Mesenchymal stem cell (in vitro differentiated cells and primary cell): ENCODE measurements at regions not wholly inside any gene's neighbourhood (a gene's known extent, or its start where the extent isn't known, plus 50 kb on each side); places are given as distances from the start of the nearest gene placed in this dataset.
A peak's percentile ranks its signal among the peaks of the same experiment; 100 is the strongest.

Source experiments
- DNase-seq: peaks from one replicate; pipeline ENCODE4 v3.0.0-alpha.2; 2013
- H2AFZ ChIP-seq: one replicate; pipeline ENCODE4 v1.6.1; 2013; ENCODE audit warnings: low read depth, mild to moderate bottlenecking, control low read depth, inconsistent platforms, low read length, moderate library complexity
- H2AK5ac ChIP-seq: 2 replicates; pipeline ENCODE4 v1.6.1; 2013; ENCODE audit warnings: low read length, moderate library complexity, mild to moderate bottlenecking, inconsistent platforms; ENCODE audit not compliant: severe bottlenecking
- H2BK120ac ChIP-seq: one replicate; pipeline ENCODE4 v1.6.1; 2013; ENCODE audit warnings: low read depth, mild to moderate bottlenecking, inconsistent platforms, low read length, moderate library complexity
- H2BK12ac ChIP-seq, 2 experiments: one replicate each; pipeline ENCODE4 v1.6.1; 2013; ENCODE audit warnings: inconsistent platforms in 2 of 2, low read length in 2 of 2, mild to moderate bottlenecking in 2 of 2, moderate library complexity in 2 of 2, control low read depth in 1 of 2
- H2BK15ac ChIP-seq: one replicate; pipeline ENCODE4 v1.6.1; 2013; ENCODE audit warnings: mild to moderate bottlenecking, low read depth, inconsistent platforms; ENCODE audit not compliant: poor library complexity, severe bottlenecking
- H2BK5ac ChIP-seq: 2 replicates; pipeline ENCODE4 v1.6.1; 2013; ENCODE audit warnings: low read depth, mild to moderate bottlenecking, low read length, control low read depth, inconsistent platforms; ENCODE audit not compliant: poor library complexity, severe bottlenecking
- H3K14ac ChIP-seq, 2 experiments: one replicate each; pipeline ENCODE4 v1.6.1; 2013; ENCODE audit warnings: inconsistent platforms in 2 of 2, low read length in 2 of 2, control low read depth in 1 of 2, mild to moderate bottlenecking in 1 of 2, moderate library complexity in 1 of 2
- H3K18ac ChIP-seq, 2 experiments: one replicate each; pipeline ENCODE4 v1.6.1; 2013; ENCODE audit warnings: inconsistent platforms in 2 of 2, low read length in 2 of 2, control low read depth in 1 of 2, low read depth in 1 of 2, mild to moderate bottlenecking in 1 of 2
- H3K23ac ChIP-seq, 2 experiments: one replicate each; pipeline ENCODE4 v1.6.1; 2013; ENCODE audit warnings: inconsistent platforms in 2 of 2, low read length in 2 of 2, mild to moderate bottlenecking in 2 of 2, moderate library complexity in 2 of 2, control low read depth in 1 of 2
- H3K27ac ChIP-seq: 2 replicates; pipeline ENCODE4 v1.5.1; 2013; ENCODE audit warnings: mild to moderate bottlenecking, moderate library complexity, low read length, control low read depth, inconsistent platforms; ENCODE audit not compliant: poor library complexity, severe bottlenecking
- H3K27me3 ChIP-seq, 2 experiments: 2 replicates each; pipeline versions ENCODE4 v1.6.1 to v1.7.0; 2013; ENCODE audit warnings: low read length in 2 of 2, mild to moderate bottlenecking in 2 of 2, moderate library complexity in 2 of 2, control low read depth in 1 of 2, inconsistent platforms in 1 of 2; ENCODE audit not compliant: control insufficient read depth in 1 of 2, insufficient read depth in 1 of 2
- H3K36me3 ChIP-seq, 2 experiments: 2 replicates each; pipeline versions ENCODE4 v1.6.1 to v1.7.0; 2013; ENCODE audit warnings: low read length in 2 of 2, control low read depth in 1 of 2, inconsistent platforms in 1 of 2, low read depth in 1 of 2, mild to moderate bottlenecking in 1 of 2; ENCODE audit not compliant: insufficient read depth in 2 of 2, control insufficient read depth in 1 of 2
- H3K4ac ChIP-seq, 2 experiments: one replicate each; pipeline ENCODE4 v1.6.1; 2013; ENCODE audit warnings: inconsistent platforms in 2 of 2, low read length in 2 of 2, mild to moderate bottlenecking in 2 of 2, moderate library complexity in 2 of 2, control low read depth in 1 of 2, low read depth in 1 of 2
- H3K4me1 ChIP-seq: 2 replicates; pipeline ENCODE4 v1.6.1; 2013; ENCODE audit warnings: low read depth, low read length, control low read depth; ENCODE audit not compliant: control insufficient read depth, insufficient read depth
- H3K4me2 ChIP-seq: 2 replicates; pipeline ENCODE4 v1.6.1; 2013; ENCODE audit warnings: low read length, mild to moderate bottlenecking, inconsistent platforms; ENCODE audit not compliant: poor library complexity, severe bottlenecking
- H3K4me3 ChIP-seq, 2 experiments: 2 replicates each; pipeline versions ENCODE4 v1.5.1 to v1.7.0; 2013; ENCODE audit warnings: low read length in 2 of 2, mild to moderate bottlenecking in 2 of 2, control low read depth in 1 of 2, low read depth in 1 of 2; ENCODE audit not compliant: insufficient read depth in 1 of 2
- H3K79me1 ChIP-seq: replicated peaks from 2 replicates; pipeline ENCODE4 v1.6.1; 2013; ENCODE audit warnings: mild to moderate bottlenecking, control low read depth, low read length, inconsistent platforms; ENCODE audit not compliant: poor library complexity, severe bottlenecking
- H3K9ac ChIP-seq: 2 replicates; pipeline ENCODE4 v1.7.0; 2013; ENCODE audit warnings: mild to moderate bottlenecking, low read length, moderate library complexity
- H3K9me3 ChIP-seq: 2 replicates; pipeline ENCODE4 v1.7.0; 2013; ENCODE audit warnings: mild to moderate bottlenecking, low read length; ENCODE audit not compliant: control insufficient read depth
- H4K8ac ChIP-seq: one replicate; pipeline ENCODE4 v1.6.1; 2013; ENCODE audit warnings: inconsistent platforms, mild to moderate bottlenecking, low read length, moderate library complexity
- H4K91ac ChIP-seq: one replicate; pipeline ENCODE4 v1.6.1; 2013; ENCODE audit warnings: mild to moderate bottlenecking, low read length, inconsistent platforms
- WGBS: methylation state at CpG from one replicate; pipeline ENCODE4 v1.1.7; 2013; ENCODE audit warnings: mixed read lengths; 5-methylcytosine and 5-hydroxymethylcytosine counted together

DNA sequence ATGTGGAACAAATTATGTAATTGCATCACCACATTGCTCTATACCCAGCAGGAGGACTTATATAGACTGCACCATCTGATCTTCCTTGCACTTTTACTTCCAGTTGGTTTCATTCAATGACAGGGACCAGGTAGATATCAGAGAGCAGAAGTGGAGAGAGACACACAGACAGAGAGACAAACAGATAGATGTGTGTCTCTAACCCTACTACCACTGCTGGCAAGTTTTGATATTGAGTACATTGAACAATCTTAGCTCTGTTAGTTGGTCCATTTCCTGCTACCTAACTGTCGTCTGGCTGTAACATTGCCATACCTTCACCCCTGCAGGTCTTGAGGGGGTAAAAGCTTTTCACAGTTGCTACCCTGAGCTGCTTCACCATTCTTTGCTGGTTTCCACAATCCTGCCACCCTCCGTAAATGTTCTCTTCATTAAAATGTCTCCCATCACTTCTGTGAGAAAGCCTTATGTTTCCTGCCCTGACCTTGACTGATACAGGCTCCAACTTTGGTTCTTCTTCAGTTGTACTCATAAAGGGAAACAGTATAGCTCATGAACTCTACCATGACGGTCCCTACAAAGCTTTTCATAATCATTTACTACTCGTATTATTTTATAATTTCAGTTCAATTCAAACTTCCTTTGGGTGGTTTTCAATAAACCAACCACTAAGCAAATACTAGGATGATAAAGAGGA is 62.3 kb upstream of the ITGA4 start:
- peak overlapping the region in 1 of 2 experiments; percentile 79 for H3K14ac ChIP-seq
- DNase-seq: no peak
- no peak overlapping the region for H3K27ac ChIP-seq
- no peak overlapping the region for H2BK5ac ChIP-seq
- H3K23ac ChIP-seq: no peak overlapping the region
- no peaks in the 10 kb centered on the region for H3K9me3 ChIP-seq
- no peak overlapping the region for H2AK5ac ChIP-seq
- H4K8ac ChIP-seq: peak overlapping the region; percentile 59
- H3K18ac ChIP-seq: peak overlapping the region in 1 of 2 experiments; percentile 62
- no peaks in the 10 kb centered on the region for H3K27me3 ChIP-seq
- peaks cover 1% of the 10 kb centered on the region for H3K4me1 ChIP-seq
- H3K4me3 ChIP-seq: no peak overlapping the region
- peak overlapping the region; percentile 54 for H2BK120ac ChIP-seq
- H3K36me3 ChIP-seq: no peaks in the 10 kb centered on the region
- H3K9ac ChIP-seq: no peak overlapping the region
- no peak overlapping the region for H2BK15ac ChIP-seq
- H3K4me2 ChIP-seq: no peak overlapping the region
- no peaks in the 10 kb centered on the region for H3K79me1 ChIP-seq
- H3K4ac ChIP-seq: peak overlapping the region; percentile 57 to 69
- peak overlapping the region; percentile 43 for H4K91ac ChIP-seq
- H2AFZ ChIP-seq: no peak overlapping the region
- 76% methylated on average over 4 of the region's 4 CpGs for WGBS
- H2BK12ac ChIP-seq: peak overlapping the region; percentile 76 to 94

DNA sequence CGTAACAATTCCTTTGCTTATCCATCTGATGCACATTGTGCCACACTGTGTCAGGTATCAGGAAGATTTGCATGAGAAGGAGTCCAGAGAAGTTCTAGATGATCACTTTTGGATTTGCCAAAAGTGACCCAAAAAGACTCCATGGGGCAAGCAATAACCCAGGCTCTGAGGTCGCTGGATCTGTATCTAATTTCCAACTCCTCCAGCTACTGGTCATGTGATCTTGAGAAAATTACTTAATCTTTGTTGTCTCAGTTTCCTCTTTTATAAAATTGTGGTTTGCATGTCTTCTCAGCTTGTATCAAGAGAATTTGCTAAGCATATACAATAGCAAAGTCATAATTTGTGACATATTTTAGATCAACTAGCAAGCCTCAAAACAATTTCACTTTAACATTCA is 61.3 kb upstream of the ITGA4 start:
- Histone ChIP-seq H3K9ac (no peak overlapping the region), H2BK5ac (no peak overlapping the region), H2AFZ (no peak overlapping the region), H3K4me3 (no peak overlapping the region), H3K18ac (no peak overlapping the region), H3K9me3 (no peaks in the 10 kb centered on the region), H2BK15ac (no peak overlapping the region), H3K79me1 (no peaks in the 10 kb centered on the region), H3K23ac (no peak overlapping the region), H3K4ac (no peak overlapping the region), H2BK120ac (no peak overlapping the region), H3K4me1 (peaks cover 1% of the 10 kb centered on the region), H3K27ac (no peak overlapping the region), H3K14ac (no peak overlapping the region), H2BK12ac (no peak overlapping the region), H4K8ac (no peak overlapping the region), H4K91ac (no peak overlapping the region), H2AK5ac (no peak overlapping the region), H3K36me3 (no peaks in the 10 kb centered on the region), H3K4me2 (no peak overlapping the region), H3K27me3 (no peaks in the 10 kb centered on the region)
- no peak for DNase-seq
- 100% methylated on average over 2 of the region's 2 CpGs for WGBS

GRCh38 chr2:181396256-181397123 is 60.7 kb upstream of the ITGA4 start:
- Histone ChIP-seq H3K9ac (no peak overlapping the region), H2BK12ac (no peak overlapping the region), H3K4me2 (no peak overlapping the region), H3K4me3 (no peak overlapping the region), H2AK5ac (no peak overlapping the region), H3K14ac (no peak overlapping the region), H2BK120ac (no peak overlapping the region), H2BK5ac (no peak overlapping the region), H3K79me1 (no peaks in the 10 kb centered on the region), H3K18ac (no peak overlapping the region), H3K27ac (no peak overlapping the region), H4K91ac (no peak overlapping the region), H3K23ac (no peak overlapping the region), H3K4ac (no peak overlapping the region), H3K36me3 (no peaks in the 10 kb centered on the region), H3K9me3 (no peaks in the 10 kb centered on the region), H3K27me3 (no peaks in the 10 kb centered on the region), H4K8ac (no peak overlapping the region), H2AFZ (no peak overlapping the region), H3K4me1 (peaks cover 1% of the 10 kb centered on the region), H2BK15ac (no peak overlapping the region)
- 100% methylated on average over 1 of the region's 6 CpGs for WGBS
- peak; percentile 55 for DNase-seq

DNA sequence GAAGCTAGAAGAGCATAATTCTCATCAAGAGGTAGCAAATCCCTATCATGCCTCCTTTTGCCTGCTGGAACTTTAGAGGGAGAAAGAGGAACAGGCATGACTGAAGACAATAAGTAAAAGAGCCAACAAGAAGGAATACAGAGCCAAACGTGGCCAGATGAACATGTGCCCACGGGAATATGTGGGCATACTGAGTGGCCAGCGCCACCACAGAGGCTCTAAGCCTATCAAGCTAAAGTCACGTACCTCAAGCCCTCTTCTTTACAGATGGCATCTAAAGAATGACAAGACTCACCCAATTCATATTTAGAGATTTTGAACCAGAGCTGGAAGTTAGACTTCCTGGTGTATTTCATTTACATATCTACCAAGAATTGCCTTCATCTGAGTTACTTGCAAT is 59.9 kb upstream of the ITGA4 start:
- H3K18ac ChIP-seq: no peak overlapping the region
- no peaks in the 10 kb centered on the region for H3K9me3 ChIP-seq
- no peak overlapping the region for H2BK15ac ChIP-seq
- no peak overlapping the region for H3K4ac ChIP-seq
- H3K27me3 ChIP-seq: no peaks in the 10 kb centered on the region
- H2BK12ac ChIP-seq: peak overlapping the region in 1 of 2 experiments; percentile 49
- H3K23ac ChIP-seq: no peak overlapping the region
- H2BK5ac ChIP-seq: no peak overlapping the region
- H2AFZ ChIP-seq: no peak overlapping the region
- no peak for DNase-seq
- no peak overlapping the region for H2AK5ac ChIP-seq
- 88% methylated on average over 3 of the region's 4 CpGs for WGBS
- no peak overlapping the region for H3K4me2 ChIP-seq
- no peak overlapping the region for H4K91ac ChIP-seq
- peaks cover 1% of the 10 kb centered on the region for H3K4me1 ChIP-seq
- no peak overlapping the region for H4K8ac ChIP-seq
- no peaks in the 10 kb centered on the region for H3K36me3 ChIP-seq
- no peak overlapping the region for H3K4me3 ChIP-seq
- no peak overlapping the region for H3K9ac ChIP-seq
- no peak overlapping the region for H3K14ac ChIP-seq
- no peak overlapping the region for H3K27ac ChIP-seq
- no peak overlapping the region for H2BK120ac ChIP-seq
- H3K79me1 ChIP-seq: no peaks in the 10 kb centered on the region
